ENCODE measurements at regions not wholly inside any gene's neighbourhood (a gene's known extent, or its start where the extent isn't known, plus 50 kb on each side); places are given as distances from the start of the nearest gene placed in this dataset.
"Not testable (repeated sequence)": the region's sequence is repeated elsewhere in the genome, so short reads cannot be mapped to it uniquely, and the experiment has no call there.

- not testable (repeated sequence) for ATAC-seq (ENCODE audit: insufficient read depth, low read depth); H3K27me3 ChIP-seq (ENCODE audit: insufficient read depth, low read length, poor library complexity); H3K4me3 ChIP-seq (ENCODE audit: low read depth in 1 of 2, low read length in 2 of 2); H3K36me3 ChIP-seq (ENCODE audit: insufficient read depth, low read length); H2AFZ ChIP-seq (ENCODE audit: low read depth, low read length); H4K20me1 ChIP-seq (ENCODE audit: insufficient read depth, low read length); H3K4me2 ChIP-seq (ENCODE audit: insufficient read depth, low read length); H3K9me3 ChIP-seq (ENCODE audit: insufficient read depth, low read length, severe bottlenecking); H3K9ac ChIP-seq (ENCODE audit: low read depth, low read length); DNase-seq; H3K79me2 ChIP-seq (ENCODE audit: insufficient read depth, low read length)
- Histone ChIP-seq H3K4me1 (ENCODE audit: insufficient read depth, low read length) (peaks cover 17% of the 10 kb centered on the region), H3K27ac (ENCODE audit: low read length) (0 out of 2 replicates have a peak overlapping the region, but pooled peaks have one; percentile 15)
These were observed 160.4 kb upstream of the NOTCH2NLA start for GRCh38 chr1:146389178-146389577.

- DNase-seq: peak; percentile 65
- not testable (repeated sequence) for H3K27me3 ChIP-seq (ENCODE audit: insufficient read depth, low read length, poor library complexity); H4K20me1 ChIP-seq (ENCODE audit: insufficient read depth, low read length); ATAC-seq (ENCODE audit: insufficient read depth, low read depth); H3K79me2 ChIP-seq (ENCODE audit: insufficient read depth, low read length); H3K36me3 ChIP-seq (ENCODE audit: insufficient read depth, low read length); H3K9me3 ChIP-seq (ENCODE audit: insufficient read depth, low read length, severe bottlenecking); H2AFZ ChIP-seq (ENCODE audit: low read depth, low read length)
- Histone ChIP-seq H3K9ac (ENCODE audit: low read depth, low read length) (peak overlapping the region; percentile 60), H3K4me3 (ENCODE audit: low read depth in 1 of 2, low read length in 2 of 2) (peak overlapping the region in 1 of 2 experiments; percentile 52; a peak in 2 of 4 replicates), H3K4me2 (ENCODE audit: insufficient read depth, low read length) (peak overlapping the region; percentile 60), H3K4me1 (ENCODE audit: insufficient read depth, low read length) (peaks cover 17% of the 10 kb centered on the region), H3K27ac (ENCODE audit: low read length) (peak overlapping the region; percentile 89)
These were observed 159.1 kb upstream of the NOTCH2NLA start for GRCh38 chr1:146387750-146388469.

GRCh38 chr1:146386851-146387749 is 158.3 kb upstream of the NOTCH2NLA start:
- Histone ChIP-seq H3K4me2 (ENCODE audit: insufficient read depth, low read length) (peak overlapping the region; percentile 59), H2AFZ (ENCODE audit: low read depth, low read length) (peak overlapping the region; percentile 67)

GRCh38 chr1:146381196-146381595 is 152.4 kb upstream of the NOTCH2NLA start:
- not testable (repeated sequence) for H3K4me2 ChIP-seq (ENCODE audit: insufficient read depth, low read length); ATAC-seq (ENCODE audit: insufficient read depth, low read depth); H3K27ac ChIP-seq (ENCODE audit: low read length); H2AFZ ChIP-seq (ENCODE audit: low read depth, low read length); H3K79me2 ChIP-seq (ENCODE audit: insufficient read depth, low read length); DNase-seq; H3K9me3 ChIP-seq (ENCODE audit: insufficient read depth, low read length, severe bottlenecking); H3K9ac ChIP-seq (ENCODE audit: low read depth, low read length); H3K27me3 ChIP-seq (ENCODE audit: insufficient read depth, low read length, poor library complexity); H4K20me1 ChIP-seq (ENCODE audit: insufficient read depth, low read length); H3K36me3 ChIP-seq (ENCODE audit: insufficient read depth, low read length); H3K4me3 ChIP-seq (ENCODE audit: low read depth in 1 of 2, low read length in 2 of 2)
- peaks cover 16% of the 10 kb centered on the region for H3K4me1 ChIP-seq (ENCODE audit: insufficient read depth, low read length)

More at GRCh38 chr1:146386851-146387749, 158.3 kb upstream of the NOTCH2NLA start:
- DNase-seq (peak; percentile 95), ATAC-seq (ENCODE audit: insufficient read depth, low read depth) (peak; percentile 87)
- H3K9me3 ChIP-seq (ENCODE audit: insufficient read depth, low read length, severe bottlenecking); H3K79me2 ChIP-seq (ENCODE audit: insufficient read depth, low read length); H3K36me3 ChIP-seq (ENCODE audit: insufficient read depth, low read length); H3K27me3 ChIP-seq (ENCODE audit: insufficient read depth, low read length, poor library complexity); H4K20me1 ChIP-seq (ENCODE audit: insufficient read depth, low read length): not testable (repeated sequence)
- H3K27ac ChIP-seq (ENCODE audit: low read length): peak overlapping the region; percentile 94
- peak overlapping the region; percentile 23 to 59; a peak in 3 of 4 replicates for H3K4me3 ChIP-seq (ENCODE audit: low read depth in 1 of 2, low read length in 2 of 2)
- peak overlapping the region; percentile 60 for H3K9ac ChIP-seq (ENCODE audit: low read depth, low read length)
- H3K4me1 ChIP-seq (ENCODE audit: insufficient read depth, low read length): peaks cover 17% of the 10 kb centered on the region

GRCh38 chr1:146376708-146377496 is 148.1 kb upstream of the NOTCH2NLA start:
- not testable (repeated sequence) for H3K9me3 ChIP-seq (ENCODE audit: insufficient read depth, low read length, severe bottlenecking); H3K27me3 ChIP-seq (ENCODE audit: insufficient read depth, low read length, poor library complexity); H4K20me1 ChIP-seq (ENCODE audit: insufficient read depth, low read length); H3K79me2 ChIP-seq (ENCODE audit: insufficient read depth, low read length); H3K36me3 ChIP-seq (ENCODE audit: insufficient read depth, low read length)
- DNase-seq (peak; percentile 93), ATAC-seq (ENCODE audit: insufficient read depth, low read depth) (peak; percentile 93)
- Histone ChIP-seq H3K9ac (ENCODE audit: low read depth, low read length) (peak overlapping the region; percentile 65), H3K27ac (ENCODE audit: low read length) (peak overlapping the region; percentile 97), H3K4me2 (ENCODE audit: insufficient read depth, low read length) (peak overlapping the region; percentile 70), H3K4me3 (ENCODE audit: low read depth in 1 of 2, low read length in 2 of 2) (peak overlapping the region; percentile 12 to 58; a peak in 2 of 4 replicates), H3K4me1 (ENCODE audit: insufficient read depth, low read length) (peaks cover 23% of the 10 kb centered on the region), H2AFZ (ENCODE audit: low read depth, low read length) (peak overlapping the region; percentile 52; the same call in 1 of the 2 replicates)

- DNase-seq (peak; percentile 92), ATAC-seq (ENCODE audit: insufficient read depth, low read depth) (peak; percentile 64)
- H3K27ac ChIP-seq (ENCODE audit: low read length): peak overlapping the region; percentile 66
- peak overlapping the region; percentile 47 for H3K4me2 ChIP-seq (ENCODE audit: insufficient read depth, low read length)
- not testable (repeated sequence) for H3K27me3 ChIP-seq (ENCODE audit: insufficient read depth, low read length, poor library complexity); H3K9me3 ChIP-seq (ENCODE audit: insufficient read depth, low read length, severe bottlenecking); H3K36me3 ChIP-seq (ENCODE audit: insufficient read depth, low read length); H4K20me1 ChIP-seq (ENCODE audit: insufficient read depth, low read length); H3K79me2 ChIP-seq (ENCODE audit: insufficient read depth, low read length)
- H3K4me1 ChIP-seq (ENCODE audit: insufficient read depth, low read length): peaks cover 23% of the 10 kb centered on the region
- peak overlapping the region; percentile 44 for H3K9ac ChIP-seq (ENCODE audit: low read depth, low read length)
- H2AFZ ChIP-seq (ENCODE audit: low read depth, low read length): 0 out of 2 replicates have a peak overlapping the region, but pooled peaks have one; percentile 38
- peak overlapping the region in 1 of 2 experiments; percentile 56; a peak in 2 of 4 replicates for H3K4me3 ChIP-seq (ENCODE audit: low read depth in 1 of 2, low read length in 2 of 2)
These were observed 147.5 kb upstream of the NOTCH2NLA start for GRCh38 chr1:146376309-146376707.

- not testable (repeated sequence) for H3K9me3 ChIP-seq (ENCODE audit: insufficient read depth, low read length, severe bottlenecking); H3K27ac ChIP-seq (ENCODE audit: low read length); H3K79me2 ChIP-seq (ENCODE audit: insufficient read depth, low read length); H3K27me3 ChIP-seq (ENCODE audit: insufficient read depth, low read length, poor library complexity); H4K20me1 ChIP-seq (ENCODE audit: insufficient read depth, low read length); DNase-seq; H3K9ac ChIP-seq (ENCODE audit: low read depth, low read length); ATAC-seq (ENCODE audit: insufficient read depth, low read depth); H3K4me3 ChIP-seq (ENCODE audit: low read depth in 1 of 2, low read length in 2 of 2); H2AFZ ChIP-seq (ENCODE audit: low read depth, low read length); H3K36me3 ChIP-seq (ENCODE audit: insufficient read depth, low read length)
- Histone ChIP-seq H3K4me1 (ENCODE audit: insufficient read depth, low read length) (peaks cover 23% of the 10 kb centered on the region), H3K4me2 (ENCODE audit: insufficient read depth, low read length) (peak overlapping the region; percentile 8; the same call in 1 of the 2 replicates)
These were observed 146.3 kb upstream of the NOTCH2NLA start for GRCh38 chr1:146375108-146375507.
